ENCODE measurements at regions not wholly inside any gene's neighbourhood (a gene's known extent, or its start where the extent isn't known, plus 50 kb on each side); places are given as distances from the start of the nearest gene placed in this dataset.

- DNase-seq (ENCODE audit: low read depth) = no peak
These were observed 70.4 kb upstream of the DTNA start for GRCh38 chr18:34639687-34640086.

- DNase-seq (ENCODE audit: low read depth) = no peak
These were observed 69.8 kb upstream of the DTNA start for GRCh38 chr18:34640276-34640675.

- DNase-seq (ENCODE audit: low read depth) = no peak
These were observed 66.1 kb upstream of the DTNA start for GRCh38 chr18:34643989-34644388.

- no peak for DNase-seq (ENCODE audit: low read depth)
These were observed 62.8 kb upstream of the DTNA start for GRCh38 chr18:34647251-34647650.

- DNase-seq (ENCODE audit: low read depth) = no peak
These were observed 61.7 kb upstream of the DTNA start for GRCh38 chr18:34648269-34648985.

GRCh38 chr18:34649080-34649479 is 61.0 kb upstream of the DTNA start:
- no peak for DNase-seq (ENCODE audit: low read depth)

- DNase-seq (ENCODE audit: low read depth) = no peak
These were observed 60.0 kb upstream of the DTNA start for GRCh38 chr18:34650121-34650545.

- no peak for DNase-seq (ENCODE audit: low read depth)
These were observed 58.3 kb upstream of the DTNA start for GRCh38 chr18:34651586-34652369.

- no peak for DNase-seq (ENCODE audit: low read depth)
These were observed 55.0 kb upstream of the DTNA start for GRCh38 chr18:34655131-34655530.

GRCh38 chr18:34657860-34658500 is 52.1 kb upstream of the DTNA start:
- DNase-seq (ENCODE audit: low read depth) = no peak

GRCh38 chr18:34659579-34660517 is 50.2 kb upstream of the DTNA start:
- DNase-seq (ENCODE audit: low read depth) = no peak
